ENCODE measurements at regions not wholly inside any gene's neighbourhood (a gene's known extent, or its start where the extent isn't known, plus 50 kb on each side); places are given as distances from the start of the nearest gene placed in this dataset.
"Not testable (repeated sequence)": the region's sequence is repeated elsewhere in the genome, so short reads cannot be mapped to it uniquely, and the experiment has no call there.

DNA sequence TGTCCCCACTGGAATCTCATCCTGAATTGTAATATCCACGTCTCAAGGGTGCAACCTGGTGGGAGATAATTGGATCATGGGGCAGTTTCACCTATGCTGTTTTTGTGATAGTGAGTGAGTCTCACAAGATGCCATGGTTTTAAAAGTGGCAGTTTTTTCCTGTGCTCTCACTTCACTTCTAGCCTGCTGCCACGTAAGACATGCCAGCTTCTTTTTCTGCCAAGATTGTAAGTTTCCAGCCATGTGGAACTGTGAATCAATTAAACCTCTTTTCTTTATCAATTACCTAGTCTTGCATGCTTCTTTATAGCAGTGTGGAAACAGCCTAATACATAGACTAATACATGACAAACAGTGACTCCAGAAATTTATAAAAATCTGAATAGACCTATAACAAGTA is 1131.8 kb downstream of the PCDH7 start:
- DNase-seq = no peak

DNA sequence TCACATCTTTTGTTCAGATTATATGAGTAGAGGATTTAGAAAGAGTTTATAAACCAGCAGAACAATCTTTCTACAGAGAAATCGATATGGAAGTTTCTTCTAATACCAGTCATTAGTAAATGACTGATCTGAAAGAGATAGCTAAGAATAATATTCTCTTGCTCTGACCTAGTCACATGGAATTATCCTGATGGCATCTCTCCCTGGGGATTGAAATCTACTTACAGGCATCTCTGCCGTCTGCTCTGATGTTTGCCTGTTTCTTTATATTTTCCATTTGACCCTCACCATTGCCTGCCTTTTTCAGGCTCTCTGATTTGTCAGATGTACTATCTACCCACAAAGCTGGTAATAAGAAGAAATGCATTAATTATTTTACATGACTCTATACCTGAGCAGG is 1157.3 kb downstream of the PCDH7 start:
- no peak for DNase-seq

DNA sequence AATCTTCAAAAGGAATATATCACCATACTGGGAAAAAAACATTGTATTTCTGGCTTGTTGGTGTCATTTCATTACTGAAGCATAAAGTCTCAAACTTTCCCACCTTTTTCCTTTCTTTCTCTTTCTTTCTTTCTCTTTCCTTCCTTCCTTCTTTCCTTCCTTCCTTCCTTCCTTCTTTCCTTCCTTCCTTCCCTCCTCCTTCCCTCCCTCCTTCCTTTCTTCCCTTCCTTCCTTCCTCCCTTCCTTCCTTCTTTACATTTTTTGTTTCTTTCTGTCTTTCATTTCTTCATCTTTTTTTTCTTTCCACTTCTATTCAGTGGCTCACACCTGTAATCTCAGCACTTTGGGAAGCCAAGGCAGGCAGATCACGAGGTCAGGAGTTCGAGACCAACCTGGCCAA is 1160.7 kb downstream of the PCDH7 start:
- DNase-seq = not testable (repeated sequence)

DNA sequence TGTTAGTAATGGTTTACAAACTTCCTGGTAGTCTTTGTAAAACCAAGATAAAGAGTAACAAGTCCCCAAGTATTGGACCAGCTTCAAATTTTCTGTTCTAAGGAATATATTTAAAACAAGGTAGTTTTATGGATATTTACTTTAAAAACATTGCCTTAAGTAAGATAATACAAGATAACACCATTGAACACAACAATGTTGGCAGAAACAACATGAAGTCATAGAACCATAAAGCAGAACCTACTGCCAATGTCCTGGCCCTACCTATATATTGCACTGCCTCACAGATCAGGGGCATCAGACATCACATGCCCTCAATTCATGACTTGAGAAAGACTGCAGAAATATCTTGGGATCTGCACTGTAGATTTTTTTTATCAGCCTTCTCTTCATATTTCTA is 1176.2 kb downstream of the PCDH7 start:
- DNase-seq = no peak

DNA sequence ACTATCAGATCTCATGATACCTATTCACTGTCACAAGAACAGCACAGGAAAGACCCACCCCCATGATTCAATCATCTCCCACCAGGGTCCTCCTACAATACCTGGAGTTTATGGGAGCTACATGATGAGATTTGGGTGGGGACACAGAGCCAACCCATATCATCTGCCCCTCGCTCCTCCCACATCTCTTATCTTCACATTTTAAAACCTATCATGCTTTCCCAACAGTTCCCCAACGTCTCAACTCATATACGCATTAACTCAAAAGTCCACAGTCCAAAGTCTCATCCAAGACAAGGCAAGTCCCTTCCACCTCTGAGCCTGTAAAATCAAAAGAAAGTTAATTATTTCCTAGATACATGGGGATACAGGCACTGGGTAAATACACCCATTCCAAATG is 1185.2 kb downstream of the PCDH7 start:
- no peak for DNase-seq

DNA sequence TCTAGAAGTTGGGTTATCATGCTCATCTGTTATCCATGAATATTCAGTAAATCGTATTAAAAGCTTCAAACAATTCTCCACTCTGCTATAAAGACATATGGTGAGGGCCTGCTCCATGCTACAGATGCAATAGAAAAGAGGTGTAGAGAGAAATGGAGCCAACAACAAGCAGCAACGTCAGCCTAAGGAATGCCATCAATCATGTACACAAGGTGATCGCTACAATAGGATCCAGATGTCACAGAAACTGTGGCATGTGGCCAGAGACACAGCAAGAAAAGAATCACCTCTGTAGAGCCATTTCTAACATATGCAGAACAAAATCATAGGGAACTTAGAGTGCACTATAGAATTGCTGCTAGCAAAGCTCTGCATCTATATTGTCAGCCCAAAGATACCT is 1188.1 kb downstream of the PCDH7 start:
- DNase-seq = no peak

DNA sequence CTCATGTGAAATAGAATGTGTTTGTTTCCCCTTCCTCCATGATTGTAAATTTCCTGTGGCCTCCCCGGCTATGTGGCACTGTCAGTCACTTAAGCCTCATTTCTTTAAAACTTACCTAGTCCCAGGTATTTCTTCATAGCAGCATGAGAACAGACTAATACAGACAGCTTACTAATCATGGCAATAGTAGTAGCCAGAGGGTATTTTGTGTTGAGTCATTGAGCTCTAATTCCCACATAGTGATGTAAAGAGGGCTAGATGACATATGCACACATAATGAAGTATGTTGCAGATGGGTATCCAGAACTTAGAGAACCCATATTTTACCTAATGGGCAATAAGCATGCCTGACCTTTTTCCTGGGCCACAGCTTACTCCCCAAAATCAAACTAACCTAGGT is 1197.2 kb downstream of the PCDH7 start:
- DNase-seq = no peak

DNA sequence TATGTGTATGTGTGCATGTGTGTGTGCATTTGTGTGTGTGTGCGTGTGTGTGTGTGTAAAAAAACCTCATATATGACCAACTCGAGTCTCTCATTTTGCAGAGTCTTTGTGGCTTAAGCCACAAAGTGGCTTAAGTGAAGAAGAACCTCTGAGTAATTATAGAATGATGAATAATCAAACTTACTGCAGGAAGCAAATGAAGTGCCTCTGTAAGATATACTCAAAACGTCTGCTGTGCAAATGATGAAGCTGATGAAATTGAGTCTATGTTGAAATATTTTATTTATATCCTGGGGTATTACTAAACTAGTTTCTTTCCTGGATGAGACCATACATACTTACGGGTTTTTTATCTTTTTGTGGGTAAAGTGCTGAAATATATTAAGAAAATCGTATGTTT is 1198.7 kb downstream of the PCDH7 start:
- DNase-seq = no peak

DNA sequence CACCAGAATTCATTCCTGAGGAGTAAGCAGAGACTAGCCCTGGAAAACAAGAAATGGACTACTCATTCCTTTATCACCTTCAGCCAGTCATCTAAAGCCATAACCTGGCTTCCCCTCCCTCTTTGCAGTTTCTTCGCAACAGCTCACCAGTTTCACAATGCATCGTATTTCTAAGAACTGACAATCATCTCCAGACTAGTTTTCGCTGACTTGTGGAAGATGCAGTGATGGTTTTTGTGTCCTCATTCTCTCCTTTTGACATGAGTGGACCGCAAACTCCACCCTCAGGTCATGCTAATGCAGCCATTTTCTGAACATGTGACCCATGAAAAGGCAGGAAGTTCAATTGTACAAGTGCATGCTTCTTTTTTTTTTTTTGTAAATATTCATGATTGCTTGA is 1203.5 kb downstream of the PCDH7 start:
- DNase-seq = no peak

DNA sequence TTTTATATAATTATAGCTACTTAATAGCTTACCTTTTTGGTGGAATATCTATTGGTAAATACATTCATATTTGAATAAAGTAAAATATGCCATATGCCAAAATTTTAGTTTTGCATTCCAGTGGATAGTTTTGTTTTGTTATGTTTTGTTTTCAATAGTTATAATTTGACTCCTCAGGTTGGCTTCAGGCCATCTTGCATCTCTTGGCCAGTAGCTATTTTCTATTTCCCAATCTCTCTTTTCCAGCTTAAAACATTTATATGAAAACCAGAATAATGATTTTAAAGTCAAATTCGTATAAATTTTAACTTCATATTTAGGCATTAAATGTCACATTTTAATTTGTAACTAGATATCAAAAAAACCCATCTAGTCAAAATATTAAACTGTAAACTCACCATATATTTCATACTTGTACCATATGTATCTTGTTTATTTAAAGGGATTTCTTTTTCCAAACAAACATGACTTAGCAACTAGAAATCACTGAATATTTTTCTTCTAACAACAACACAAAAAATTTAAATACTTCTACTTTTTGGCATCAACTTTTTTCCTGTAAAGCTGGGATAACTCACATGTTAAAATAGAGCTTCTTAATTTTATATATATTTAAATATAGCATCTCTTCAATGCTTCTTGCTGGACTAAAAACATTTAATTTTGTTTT is 1209.6 kb downstream of the PCDH7 start:
- no peak for DNase-seq

DNA sequence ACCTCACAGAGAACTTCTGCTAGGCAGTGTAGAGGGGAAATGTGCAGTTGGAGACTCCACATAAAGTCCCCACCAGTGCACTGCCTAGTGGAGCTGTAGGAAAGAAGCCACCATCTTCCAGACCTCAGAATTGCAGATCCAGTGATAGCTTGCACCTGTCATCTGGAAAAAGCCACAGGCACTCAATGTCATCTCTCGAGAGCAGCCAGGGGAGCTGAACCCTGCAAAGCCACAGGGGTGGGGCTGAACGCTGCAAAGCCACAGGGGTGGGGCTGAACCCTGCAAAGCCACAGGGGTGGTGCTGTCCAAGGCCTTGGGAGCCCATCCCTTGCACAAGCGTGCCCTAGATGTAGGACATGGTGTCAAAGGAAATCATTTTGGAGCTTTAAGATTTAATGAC is 1226.3 kb downstream of the PCDH7 start:
- DNase-seq = no peak

DNA sequence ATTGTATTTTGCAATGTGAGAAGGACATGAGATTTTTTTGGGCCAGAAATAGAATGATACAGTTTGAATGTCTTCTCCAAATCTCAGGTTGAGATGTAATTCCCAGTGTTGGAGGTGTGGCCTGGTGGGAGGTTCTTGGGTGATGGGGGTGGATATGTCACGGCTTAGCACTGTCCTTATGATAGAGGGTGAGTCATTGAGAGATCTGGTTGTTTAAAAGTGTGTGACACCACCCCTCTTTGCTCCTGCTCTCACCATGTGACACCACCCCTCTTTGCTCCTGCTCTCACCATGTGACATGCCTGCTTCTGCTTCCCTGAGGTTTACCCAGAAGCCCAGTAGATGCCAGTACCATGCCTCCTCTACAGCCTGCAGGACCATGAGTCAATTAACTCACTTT is 1226.9 kb downstream of the PCDH7 start:
- DNase-seq = no peak

DNA sequence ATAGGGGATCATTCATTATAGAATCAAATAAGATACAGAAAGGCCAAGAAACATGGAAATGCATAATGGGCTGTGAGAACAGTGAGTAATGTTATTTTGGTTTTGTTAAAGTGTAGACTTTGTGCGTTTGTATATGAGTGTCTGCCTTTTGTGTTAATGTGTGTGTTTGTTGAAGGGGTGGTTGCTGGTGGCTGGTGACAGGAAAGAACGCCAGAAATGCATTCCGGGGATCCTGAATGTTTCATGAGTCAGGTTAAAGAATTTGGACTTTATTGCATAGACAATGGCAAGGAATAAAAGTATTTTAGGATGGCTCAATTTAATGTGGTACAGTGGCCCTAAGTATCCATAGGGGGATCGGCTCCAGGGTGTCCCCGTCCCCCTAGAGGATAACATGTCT is 1228.9 kb downstream of the PCDH7 start:
- no peak for DNase-seq

DNA sequence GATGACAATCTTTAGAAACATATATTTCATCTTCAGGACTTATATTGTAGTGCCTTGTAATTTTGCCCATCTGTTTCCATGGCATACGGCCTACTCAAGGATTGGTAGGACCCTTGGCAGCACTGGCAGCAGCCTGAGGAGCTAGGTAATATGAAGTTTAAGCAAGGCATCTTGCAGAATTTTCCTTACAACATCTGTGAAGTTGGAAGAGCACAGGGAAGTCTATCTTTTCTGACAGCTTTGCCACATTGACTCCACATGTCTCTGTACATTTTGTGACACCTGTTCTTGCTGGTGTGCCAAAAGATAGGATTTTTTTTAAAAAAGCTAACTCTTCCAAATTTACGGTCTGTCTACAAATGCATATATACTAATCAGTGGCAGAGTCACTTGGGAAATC is 1235.2 kb downstream of the PCDH7 start:
- DNase-seq = no peak

DNA sequence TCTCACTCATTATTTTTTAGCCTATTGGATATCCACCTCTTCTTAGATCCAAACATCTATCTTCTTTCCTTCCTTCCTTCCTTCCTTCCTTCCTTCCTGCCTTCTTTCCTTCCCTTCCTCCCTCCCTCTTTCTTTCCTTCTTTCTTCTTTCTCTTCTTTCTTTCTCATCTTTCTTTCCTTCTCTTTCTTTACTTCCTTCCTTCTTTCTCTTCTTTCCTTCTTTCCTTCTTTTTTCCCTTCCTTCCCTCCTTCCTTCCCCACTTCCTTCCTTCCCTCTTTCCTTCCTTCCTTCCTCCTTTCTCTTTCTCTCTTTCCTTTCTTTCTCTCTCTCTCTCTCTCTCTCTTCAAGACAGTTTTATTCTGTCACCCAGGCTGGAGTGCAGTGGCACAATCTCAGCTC is 1239.8 kb downstream of the PCDH7 start:
- DNase-seq = no peak

DNA sequence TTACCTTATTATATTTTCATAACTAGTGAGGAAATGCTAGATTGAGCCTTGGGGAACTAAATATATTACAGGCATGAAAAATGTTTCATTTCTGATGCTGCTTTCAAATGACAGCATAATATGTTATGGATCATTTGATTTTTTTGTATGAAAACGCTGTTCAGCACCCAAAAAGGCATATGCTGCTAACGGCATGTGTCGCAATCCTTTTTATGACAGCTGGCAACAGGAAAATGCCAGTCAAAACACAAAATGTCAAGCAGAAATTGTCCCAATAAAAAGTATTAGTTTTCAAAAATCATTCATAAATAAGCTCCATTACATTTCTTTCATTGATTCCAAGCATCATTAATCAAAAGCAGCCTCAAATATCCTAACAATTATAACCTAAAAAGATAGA is 1244.5 kb downstream of the PCDH7 start:
- no peak for DNase-seq

DNA sequence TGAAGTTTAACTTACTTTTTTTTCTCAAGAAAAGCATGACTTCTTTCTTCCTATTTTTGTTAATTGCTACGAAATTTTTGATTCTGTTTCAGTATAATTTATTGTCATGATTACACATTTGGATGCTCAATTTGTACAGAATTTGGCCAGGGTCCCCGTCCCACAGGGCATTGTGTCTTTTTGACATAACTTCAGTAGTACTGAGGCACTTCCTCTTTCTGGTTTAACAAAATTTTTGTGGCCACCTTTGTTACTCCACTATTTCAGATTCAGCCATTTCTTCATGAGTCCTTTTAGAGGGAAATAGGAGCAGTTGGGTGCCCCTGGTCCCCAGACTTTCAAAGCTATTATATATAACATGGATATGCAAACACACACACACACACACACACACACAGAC is 1248.7 kb downstream of the PCDH7 start:
- DNase-seq = no peak

DNA sequence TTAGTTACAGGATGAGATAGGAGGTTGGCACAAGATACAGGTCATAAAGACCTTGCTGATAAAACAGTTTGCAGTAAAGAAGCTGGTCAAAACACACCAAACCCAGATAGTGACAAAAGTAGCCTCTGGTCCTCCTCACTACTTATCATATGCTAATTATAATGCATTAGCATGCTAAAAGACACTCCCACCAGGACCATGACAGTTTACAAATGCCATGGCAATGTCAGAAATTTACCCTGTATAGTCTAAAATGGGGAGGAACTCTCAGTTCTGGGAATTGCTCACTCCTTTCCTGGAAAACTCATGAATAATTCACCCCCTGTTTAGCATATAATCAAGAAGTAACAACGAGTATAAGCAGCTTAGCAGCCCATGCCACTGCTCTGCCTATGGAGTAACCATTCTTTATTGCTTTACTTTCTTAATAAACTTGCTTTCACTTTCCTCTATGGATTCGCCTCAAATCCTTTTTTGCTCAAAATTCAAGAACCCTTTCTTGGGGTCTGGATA is 1254.4 kb downstream of the PCDH7 start:
- DNase-seq = no peak

DNA sequence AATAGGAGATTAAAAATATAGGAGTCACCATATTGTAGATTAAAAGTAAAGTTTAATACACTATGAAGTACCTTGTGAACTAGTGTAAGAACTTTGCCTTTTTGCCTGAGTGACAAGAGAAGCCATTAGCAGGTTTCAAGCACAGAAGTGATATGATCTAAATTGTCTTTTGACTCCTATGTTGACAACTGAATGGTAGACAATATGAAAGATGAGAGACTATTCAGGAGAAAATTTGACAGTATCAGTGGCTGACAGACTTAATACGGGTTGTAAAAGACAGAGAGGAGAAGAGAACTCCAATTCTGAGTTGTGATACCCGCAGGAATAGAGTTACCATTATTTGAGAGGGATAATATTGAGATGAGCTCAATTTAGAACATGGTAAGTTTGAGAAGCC is 1259.8 kb downstream of the PCDH7 start:
- DNase-seq = no peak

DNA sequence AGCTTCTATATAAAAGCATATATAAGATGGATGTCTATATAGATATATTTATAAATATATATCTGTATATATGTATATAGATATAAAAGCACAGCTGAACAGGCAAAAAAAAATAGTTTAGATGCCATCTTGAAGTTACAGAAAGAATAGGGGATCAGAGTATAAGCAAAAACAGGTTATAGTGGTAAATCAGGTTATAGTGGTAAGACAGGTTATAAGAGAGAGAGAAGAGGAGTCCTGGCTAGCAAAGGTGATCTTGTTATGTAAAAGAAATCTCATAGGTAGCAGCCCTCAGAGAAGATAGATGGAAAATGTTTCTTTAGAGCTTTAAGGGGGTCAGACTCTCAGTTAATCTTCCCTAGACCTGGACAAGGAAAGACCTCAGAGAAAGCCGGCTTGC is 1263.1 kb downstream of the PCDH7 start:
- no peak for DNase-seq

DNA sequence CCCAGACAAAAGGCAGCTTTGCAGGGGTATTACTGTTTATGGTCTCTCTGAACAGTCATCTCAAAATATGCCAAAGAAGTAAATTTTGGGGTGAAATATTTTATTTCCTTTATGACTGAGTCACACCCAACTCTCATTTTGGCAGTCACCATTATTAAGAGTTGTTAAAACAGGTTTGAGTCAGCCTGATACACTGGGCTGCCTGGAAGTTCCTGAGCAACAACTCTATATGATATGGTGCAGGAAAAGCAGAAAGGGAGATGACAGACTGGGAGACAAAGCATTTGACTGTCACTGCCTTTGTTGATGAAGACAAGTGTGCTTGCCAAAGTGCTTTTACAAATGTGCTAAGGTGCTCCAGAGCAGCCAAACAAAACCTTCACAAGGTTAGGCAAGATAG is 1263.5 kb downstream of the PCDH7 start:
- DNase-seq = no peak

DNA sequence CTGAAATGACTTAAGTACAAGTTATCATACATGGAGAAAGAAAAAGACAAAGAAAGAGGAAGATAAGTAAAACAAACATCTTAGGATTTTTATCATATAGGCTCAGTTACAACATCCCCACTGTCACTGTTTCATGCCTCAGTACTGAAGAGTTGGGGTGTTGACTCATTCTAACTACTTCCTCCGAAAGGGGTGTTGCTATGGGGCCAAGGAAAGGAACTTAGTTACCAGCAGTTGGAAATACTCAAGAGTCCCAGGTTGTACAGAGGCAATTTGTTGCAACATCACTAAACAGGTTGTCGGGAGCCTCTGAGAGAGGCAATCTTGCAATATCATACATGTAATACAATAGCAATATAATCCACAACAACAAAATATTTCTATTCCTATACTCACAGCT is 1264.7 kb downstream of the PCDH7 start:
- DNase-seq = no peak

DNA sequence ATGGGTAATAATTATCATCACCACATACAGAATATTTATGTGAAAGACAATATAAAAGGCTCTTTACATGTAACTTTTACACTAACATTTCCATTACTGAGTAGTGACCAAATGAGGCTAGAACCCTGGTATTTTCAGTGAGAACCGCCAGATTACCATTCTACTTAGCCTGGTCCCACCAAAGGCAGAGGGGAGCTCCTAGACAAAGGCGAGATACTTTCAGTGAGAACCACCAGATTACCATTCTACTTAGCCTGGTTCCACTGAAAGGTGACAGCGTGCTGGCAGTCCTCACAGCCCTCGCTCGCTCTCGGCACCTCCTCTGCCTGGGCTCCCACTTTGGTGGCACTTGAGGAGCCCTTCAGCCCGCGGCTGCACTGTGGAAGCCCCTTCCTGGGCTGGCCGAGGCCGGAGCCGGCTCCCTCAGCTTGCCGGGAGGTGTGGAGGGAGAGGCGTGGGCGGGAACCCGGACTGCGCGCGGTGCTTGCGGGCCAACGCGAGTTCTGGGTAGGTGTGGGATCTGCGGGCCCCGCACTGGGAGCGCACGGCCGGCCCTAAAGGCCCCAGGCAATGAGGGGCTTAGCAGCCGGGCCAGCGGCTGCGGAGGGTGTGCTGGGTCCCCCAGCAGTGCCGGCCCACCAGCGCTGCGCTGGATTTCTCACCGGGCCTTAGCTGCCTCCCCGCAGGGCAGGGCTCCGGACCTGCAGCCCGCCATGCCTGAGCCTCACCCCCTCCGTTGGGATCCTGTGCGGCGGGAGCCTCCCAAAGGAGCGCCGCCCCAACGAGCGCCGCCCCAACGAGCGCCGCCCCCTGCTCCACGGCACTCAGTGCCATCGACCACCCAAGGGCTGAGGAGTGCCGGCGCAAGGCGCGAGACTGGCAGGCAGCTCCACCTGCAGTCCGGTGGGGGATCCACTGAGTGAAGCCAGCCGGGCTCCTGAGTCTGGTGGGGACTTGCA is 1276.1 kb downstream of the PCDH7 start:
- DNase-seq = no peak

DNA sequence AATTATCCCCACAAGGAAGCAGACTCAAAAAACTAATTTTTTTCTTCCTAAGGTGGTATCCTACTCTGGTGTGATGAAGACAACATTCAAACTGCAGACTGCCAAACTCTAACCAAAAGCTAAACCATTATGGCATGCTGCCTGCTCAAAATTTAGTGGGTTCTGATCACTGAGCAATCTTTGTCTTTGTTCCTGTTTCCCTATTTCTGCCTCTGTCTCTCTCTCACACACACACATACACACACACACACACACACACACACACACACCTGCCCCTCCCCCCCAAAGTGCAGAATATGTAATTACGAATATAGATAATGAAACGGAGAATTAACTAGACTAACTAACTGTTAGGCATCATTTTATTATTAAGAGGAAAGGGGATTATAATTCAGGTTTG is 1278.6 kb downstream of the PCDH7 start:
- no peak for DNase-seq

All from NCI-H2029 (cell line).